ENCODE measurements at regions not wholly inside any gene's neighbourhood (a gene's known extent, or its start where the extent isn't known, plus 50 kb on each side); places are given as distances from the start of the nearest gene placed in this dataset.

DNA sequence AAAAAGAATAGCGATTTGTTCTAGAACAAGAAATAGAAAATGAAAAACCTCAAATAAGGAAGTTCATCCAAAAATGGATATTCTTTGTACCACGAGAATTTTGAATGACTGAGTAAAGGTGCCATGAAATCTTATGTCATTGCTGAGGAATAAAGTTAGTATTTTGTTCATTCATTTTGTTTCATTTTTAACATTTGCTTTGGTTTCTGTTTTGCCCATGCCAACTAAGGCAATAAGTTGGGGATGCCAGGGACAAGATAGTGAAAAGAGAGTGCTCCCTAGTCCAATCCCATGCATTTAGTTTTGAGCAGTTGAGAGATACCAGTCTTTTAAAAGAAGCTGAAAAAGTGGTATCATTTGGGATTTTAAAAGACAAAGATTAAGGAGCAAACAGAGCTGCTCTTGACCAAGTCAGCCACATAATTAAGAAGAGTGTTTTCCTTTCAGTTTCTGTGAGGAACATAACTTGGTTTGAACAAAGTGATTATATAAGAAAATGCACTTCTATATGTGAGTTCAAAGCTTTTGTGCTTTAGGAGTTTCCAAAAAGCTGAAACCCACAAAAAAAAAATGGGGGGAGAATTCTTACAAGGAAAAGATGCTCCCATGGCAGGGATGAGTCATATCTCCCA is 201.4 kb downstream of the PLOD2 start:
- TF ChIP-seq, protein P1, sequence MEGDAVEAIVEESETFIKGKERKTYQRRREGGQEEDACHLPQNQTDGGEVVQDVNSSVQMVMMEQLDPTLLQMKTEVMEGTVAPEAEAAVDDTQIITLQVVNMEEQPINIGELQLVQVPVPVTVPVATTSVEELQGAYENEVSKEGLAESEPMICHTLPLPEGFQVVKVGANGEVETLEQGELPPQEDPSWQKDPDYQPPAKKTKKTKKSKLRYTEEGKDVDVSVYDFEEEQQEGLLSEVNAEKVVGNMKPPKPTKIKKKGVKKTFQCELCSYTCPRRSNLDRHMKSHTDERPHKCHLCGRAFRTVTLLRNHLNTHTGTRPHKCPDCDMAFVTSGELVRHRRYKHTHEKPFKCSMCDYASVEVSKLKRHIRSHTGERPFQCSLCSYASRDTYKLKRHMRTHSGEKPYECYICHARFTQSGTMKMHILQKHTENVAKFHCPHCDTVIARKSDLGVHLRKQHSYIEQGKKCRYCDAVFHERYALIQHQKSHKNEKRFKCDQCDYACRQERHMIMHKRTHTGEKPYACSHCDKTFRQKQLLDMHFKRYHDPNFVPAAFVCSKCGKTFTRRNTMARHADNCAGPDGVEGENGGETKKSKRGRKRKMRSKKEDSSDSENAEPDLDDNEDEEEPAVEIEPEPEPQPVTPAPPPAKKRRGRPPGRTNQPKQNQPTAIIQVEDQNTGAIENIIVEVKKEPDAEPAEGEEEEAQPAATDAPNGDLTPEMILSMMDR (IDR thresholded peaks at IDR 0.05), result no peak
- TF ChIP-seq POLR2AphosphoS5 (IDR thresholded peaks at IDR 0.05), result no peak

All from sigmoid colon (tissue), 4 donors.